ENCODE measurements at regions not wholly inside any gene's neighbourhood (a gene's known extent, or its start where the extent isn't known, plus 50 kb on each side); places are given as distances from the start of the nearest gene placed in this dataset.

DNA sequence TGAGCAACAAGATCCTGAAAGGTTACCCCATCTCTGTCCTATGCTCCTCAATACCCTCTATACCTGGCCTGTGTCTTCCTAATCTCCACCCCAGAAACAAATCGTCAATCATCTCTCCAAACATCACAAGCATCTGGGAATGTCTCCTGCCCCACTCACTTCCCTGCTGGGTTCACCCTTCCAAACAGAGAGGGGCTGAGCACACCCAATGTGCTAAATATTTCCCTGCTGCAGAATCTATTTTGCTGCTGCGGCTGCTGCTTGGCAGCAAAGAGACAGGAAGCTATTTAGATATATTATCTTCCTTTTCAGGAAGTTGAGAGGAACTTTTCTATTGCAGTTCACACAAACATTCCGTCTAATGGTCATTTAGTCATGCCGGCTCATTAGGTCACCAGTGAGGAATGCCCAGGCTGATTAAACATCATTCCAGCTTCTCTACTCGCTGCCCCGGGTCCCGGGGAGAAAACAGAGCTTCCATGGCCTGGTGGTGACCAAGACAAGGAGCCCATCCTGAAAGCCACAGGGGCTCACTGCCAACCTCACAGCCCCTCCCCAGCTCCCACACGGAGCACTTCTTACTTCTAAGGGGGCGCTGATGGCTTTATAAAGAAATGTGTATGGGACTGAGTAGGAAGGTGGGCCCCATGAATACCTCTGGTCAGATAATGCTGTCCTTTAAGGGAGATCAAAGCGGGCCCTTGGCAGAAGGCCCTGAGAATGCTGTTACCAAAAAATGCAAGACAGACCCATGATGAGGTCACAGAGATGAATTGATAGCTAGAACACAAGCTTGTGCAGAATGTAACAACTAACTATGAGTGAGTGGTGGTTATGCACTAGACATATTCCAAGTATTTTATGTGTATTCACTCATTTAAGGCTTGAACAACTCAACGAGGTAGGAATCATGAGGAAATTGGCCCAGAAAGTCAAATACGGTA lies 218.3 kb downstream of the SOX9 start:
- Mint-ChIP-seq H3K27ac (no peak overlapping the region), H3K4me1 (no peaks in the 10 kb centered on the region), H3K36me3 (no peaks in the 10 kb centered on the region), H3K27me3 (no peaks in the 10 kb centered on the region), H3K9me3 (no peaks in the 10 kb centered on the region), H3K4me3 (no peak overlapping the region)
- ATAC-seq (ENCODE audit: low read depth): no peak
- DNase-seq: no peak
- POLR2A ChIA-PET: no interaction called here

GRCh38 chr17:72340836-72341235 lies 220.0 kb downstream of the SOX9 start:
- H3K36me3 Mint-ChIP-seq: no peaks in the 10 kb centered on the region
- no peak overlapping the region for H3K27ac Mint-ChIP-seq
- H3K9me3 Mint-ChIP-seq: no peaks in the 10 kb centered on the region
- no peak for ATAC-seq (ENCODE audit: low read depth)
- H3K27me3 Mint-ChIP-seq: no peaks in the 10 kb centered on the region
- no peak overlapping the region for H3K4me3 Mint-ChIP-seq
- POLR2A ChIA-PET: no interaction called here
- no peak for DNase-seq
- no peaks in the 10 kb centered on the region for H3K4me1 Mint-ChIP-seq

DNA sequence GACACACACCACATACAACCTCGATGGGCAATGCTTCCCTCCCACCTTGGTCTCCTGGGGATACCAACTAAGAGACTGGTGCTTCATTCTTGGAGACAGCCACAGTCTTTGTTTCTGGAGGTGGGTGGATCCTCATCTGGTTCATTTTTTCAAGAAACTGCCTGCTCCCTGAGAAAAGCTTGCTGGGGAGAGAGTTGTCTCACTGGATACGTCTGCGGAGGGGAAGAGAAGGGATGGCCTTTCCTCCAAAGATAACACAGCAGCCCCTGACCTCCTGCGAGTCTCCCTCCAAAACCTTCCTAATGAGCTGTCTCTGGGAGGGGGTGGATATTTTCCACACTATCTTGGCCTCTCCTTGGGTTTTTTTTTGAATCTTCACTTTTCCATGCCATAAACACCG lies 221.2 kb downstream of the SOX9 start:
- Mint-ChIP-seq H3K4me3 (no peak overlapping the region), H3K36me3 (no peaks in the 10 kb centered on the region), H3K27ac (no peak overlapping the region), H3K9me3 (no peaks in the 10 kb centered on the region), H3K27me3 (no peaks in the 10 kb centered on the region), H3K4me1 (no peaks in the 10 kb centered on the region)
- ATAC-seq (ENCODE audit: low read depth) (no peak), DNase-seq (no peak)
- POLR2A ChIA-PET: no interaction called here

DNA sequence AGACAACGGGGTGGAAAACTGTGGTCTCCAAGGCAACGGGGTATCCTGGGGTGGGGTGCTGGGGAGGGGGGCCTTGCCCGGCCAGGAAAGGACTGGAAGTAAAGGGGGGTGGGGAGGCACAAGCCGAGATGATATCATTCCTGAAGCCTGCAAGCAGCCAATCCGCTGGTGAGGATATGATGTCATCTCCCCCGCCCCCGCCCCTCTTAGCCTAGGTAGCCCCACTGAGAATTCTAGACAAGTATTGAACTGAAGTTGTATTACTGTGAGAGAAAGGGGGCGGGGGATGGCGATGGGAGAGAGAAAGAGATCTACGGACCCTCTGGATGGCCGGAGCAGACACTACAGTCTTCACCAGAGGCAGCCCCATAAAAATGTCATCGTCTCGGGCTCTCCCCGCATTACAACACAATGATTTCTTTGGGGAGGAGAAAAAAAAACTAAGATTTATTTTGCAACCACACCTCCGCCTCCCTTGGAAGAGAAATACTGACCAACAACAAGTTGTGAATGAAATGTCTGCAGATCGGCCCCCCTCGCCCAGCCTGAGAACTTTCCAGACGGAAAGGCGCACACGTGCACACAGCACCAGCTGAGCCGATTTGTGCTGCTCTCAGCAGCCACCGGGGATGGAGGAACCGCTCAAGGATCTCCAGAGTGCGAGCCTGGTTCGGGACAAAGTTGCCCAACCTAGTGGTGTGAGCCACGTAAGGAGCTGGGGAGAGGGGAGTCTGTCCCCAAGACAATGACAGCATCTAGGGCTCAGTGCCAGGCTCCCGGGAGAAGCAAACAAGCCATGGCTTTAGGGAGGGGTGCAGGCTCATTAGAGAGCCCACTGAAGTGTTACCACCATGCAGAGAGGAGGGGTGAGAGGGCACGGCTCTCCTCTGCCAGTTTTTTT lies 222.1 kb downstream of the SOX9 start:
- Mint-ChIP-seq H3K4me1 (no peaks in the 10 kb centered on the region), H3K36me3 (no peaks in the 10 kb centered on the region), H3K4me3 (no peak overlapping the region), H3K9me3 (no peaks in the 10 kb centered on the region), H3K27ac (no peak overlapping the region), H3K27me3 (no peaks in the 10 kb centered on the region)
- no peak for DNase-seq
- ATAC-seq (ENCODE audit: low read depth): no peak
- POLR2A ChIA-PET: no interaction called here

GRCh38 chr17:72343911-72344310 lies 223.1 kb downstream of the SOX9 start:
- POLR2A ChIA-PET: no interaction called here
- Mint-ChIP-seq H3K27me3 (no peaks in the 10 kb centered on the region), H3K36me3 (no peaks in the 10 kb centered on the region), H3K4me3 (no peak overlapping the region), H3K9me3 (no peaks in the 10 kb centered on the region), H3K4me1 (no peaks in the 10 kb centered on the region), H3K27ac (no peak overlapping the region)
- ATAC-seq (ENCODE audit: low read depth): no peak
- no peak for DNase-seq

DNA sequence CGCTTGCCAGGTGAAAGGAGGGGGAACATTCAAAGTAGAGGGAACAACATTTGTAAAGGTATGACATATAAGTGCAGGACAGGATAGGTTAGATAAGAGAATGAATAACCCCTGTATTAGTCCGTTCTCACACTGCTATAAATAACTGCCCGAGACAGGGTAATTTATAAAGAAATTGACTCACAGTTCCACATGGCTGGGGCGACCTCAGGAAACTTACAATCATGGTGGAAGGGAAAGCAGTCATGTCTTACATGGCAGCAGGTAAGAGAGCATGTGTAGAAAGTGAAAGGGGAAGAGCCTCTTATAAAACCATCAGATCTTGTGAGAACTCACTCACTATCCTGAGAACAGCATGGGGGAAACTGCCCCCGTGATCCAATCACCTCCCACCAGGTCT lies 223.8 kb downstream of the SOX9 start:
- ATAC-seq (ENCODE audit: low read depth) (no peak), DNase-seq (no peak)
- no peaks in the 10 kb centered on the region for H3K4me1 Mint-ChIP-seq
- no peaks in the 10 kb centered on the region for H3K36me3 Mint-ChIP-seq
- H3K27ac Mint-ChIP-seq: no peak overlapping the region
- H3K27me3 Mint-ChIP-seq: no peaks in the 10 kb centered on the region
- no peaks in the 10 kb centered on the region for H3K9me3 Mint-ChIP-seq
- POLR2A ChIA-PET: no interaction called here
- no peak overlapping the region for H3K4me3 Mint-ChIP-seq

- Mint-ChIP-seq H3K27ac (no peak overlapping the region), H3K36me3 (no peaks in the 10 kb centered on the region), H3K9me3 (no peaks in the 10 kb centered on the region), H3K27me3 (no peaks in the 10 kb centered on the region), H3K4me1 (no peaks in the 10 kb centered on the region), H3K4me3 (no peak overlapping the region)
- ATAC-seq (ENCODE audit: low read depth) (no peak), DNase-seq (no peak)
- POLR2A ChIA-PET: no interaction called here
Observed at GRCh38 chr17:72345088-72345487, 224.3 kb downstream of the SOX9 start.

- no peaks in the 10 kb centered on the region for H3K36me3 Mint-ChIP-seq
- H3K27ac Mint-ChIP-seq: no peak overlapping the region
- POLR2A ChIA-PET: no interaction called here
- no peaks in the 10 kb centered on the region for H3K27me3 Mint-ChIP-seq
- DNase-seq: no peak
- ATAC-seq (ENCODE audit: low read depth): no peak
- H3K9me3 Mint-ChIP-seq: no peaks in the 10 kb centered on the region
- no peak overlapping the region for H3K4me3 Mint-ChIP-seq
- H3K4me1 Mint-ChIP-seq: no peaks in the 10 kb centered on the region
Observed at GRCh38 chr17:72345536-72345935, 224.7 kb downstream of the SOX9 start.

DNA sequence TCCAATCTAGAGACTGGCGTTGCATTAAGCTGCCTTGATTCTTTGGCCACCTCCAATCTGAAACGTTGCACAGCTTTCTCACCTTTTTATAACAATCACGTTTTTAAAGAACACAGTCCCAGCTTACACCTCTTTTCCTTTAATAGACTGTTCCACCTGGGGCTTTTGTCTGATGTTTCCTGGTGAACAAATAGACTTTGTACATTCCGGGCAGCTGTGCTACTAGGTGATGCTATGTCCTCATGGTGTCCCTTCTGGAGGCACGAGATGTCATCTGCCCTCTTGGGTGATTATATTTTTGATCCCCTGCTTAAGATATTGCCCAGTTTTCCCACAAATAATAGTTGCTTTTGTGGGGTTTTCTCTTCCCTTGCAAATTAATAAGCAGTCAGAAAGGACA lies 225.5 kb downstream of the SOX9 start:
- ATAC-seq (ENCODE audit: low read depth): no peak
- POLR2A ChIA-PET: no interaction called here
- H3K4me3 Mint-ChIP-seq: no peak overlapping the region

DNA sequence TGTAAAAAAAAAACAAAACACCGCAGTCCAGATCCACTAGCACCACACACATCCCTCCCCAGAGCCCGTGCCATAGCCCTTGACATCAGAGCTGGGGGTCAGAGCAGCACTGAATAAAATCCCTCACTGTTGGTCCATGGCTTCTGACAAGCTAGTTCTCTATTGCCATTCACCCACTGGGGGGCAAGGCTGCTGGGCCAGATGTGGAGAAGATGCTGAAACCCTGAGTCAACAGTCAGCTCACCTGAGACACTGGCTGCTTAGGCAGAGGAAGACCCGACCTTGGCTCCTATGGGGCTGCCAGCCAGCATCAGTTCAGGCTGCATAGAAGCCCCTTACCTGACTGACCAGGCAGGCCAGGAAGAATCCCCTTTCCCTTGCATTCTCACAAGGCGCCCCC lies 228.2 kb downstream of the SOX9 start:
- DNase-seq (no peak), ATAC-seq (ENCODE audit: low read depth) (no peak)
- Mint-ChIP-seq H3K4me1 (no peaks in the 10 kb centered on the region), H3K9me3 (peaks cover 2% of the 10 kb centered on the region), H3K27ac (no peak overlapping the region), H3K4me3 (no peak overlapping the region), H3K27me3 (peaks cover 7% of the 10 kb centered on the region), H3K36me3 (no peaks in the 10 kb centered on the region)
- POLR2A ChIA-PET: no interaction called here

More for the DNA sequence above, 225.5 kb downstream of the SOX9 start:
- DNase-seq: no peak
- Mint-ChIP-seq H3K27ac (no peak overlapping the region), H3K36me3 (no peaks in the 10 kb centered on the region), H3K4me1 (no peaks in the 10 kb centered on the region), H3K27me3 (no peaks in the 10 kb centered on the region), H3K9me3 (no peaks in the 10 kb centered on the region)

GRCh38 chr17:72349491-72349995 lies 228.7 kb downstream of the SOX9 start:
- H3K27me3 Mint-ChIP-seq: peaks cover 7% of the 10 kb centered on the region
- H3K36me3 Mint-ChIP-seq: no peaks in the 10 kb centered on the region
- H3K4me3 Mint-ChIP-seq: no peak overlapping the region
- H3K4me1 Mint-ChIP-seq: no peaks in the 10 kb centered on the region
- no peak overlapping the region for H3K27ac Mint-ChIP-seq
- DNase-seq (no peak), ATAC-seq (ENCODE audit: low read depth) (no peak)
- peaks cover 3% of the 10 kb centered on the region for H3K9me3 Mint-ChIP-seq
- POLR2A ChIA-PET: no interaction called here

DNA sequence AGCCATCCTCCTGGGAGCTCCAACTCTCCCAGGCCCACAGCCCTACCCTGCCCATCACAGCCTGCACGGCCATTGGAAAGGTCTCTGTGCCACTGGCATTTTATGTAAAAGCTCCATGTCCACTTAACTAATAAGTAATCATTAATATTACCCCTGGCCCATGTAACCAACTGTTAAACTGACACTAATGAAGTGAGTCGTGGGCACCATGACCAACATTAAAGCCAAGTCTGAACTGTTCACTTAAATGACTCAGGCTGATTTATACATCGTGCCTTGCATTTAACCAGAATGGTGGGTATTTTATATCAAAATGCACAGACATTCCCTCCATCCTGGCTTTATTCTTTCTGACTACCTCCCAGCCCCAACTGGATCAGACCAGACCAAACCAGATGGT lies 229.3 kb downstream of the SOX9 start:
- Mint-ChIP-seq H3K9me3 (peaks cover 3% of the 10 kb centered on the region), H3K27me3 (peaks cover 7% of the 10 kb centered on the region), H3K36me3 (no peaks in the 10 kb centered on the region), H3K4me1 (no peaks in the 10 kb centered on the region), H3K4me3 (no peak overlapping the region), H3K27ac (no peak overlapping the region)
- ATAC-seq (ENCODE audit: low read depth) (no peak), DNase-seq (no peak)
- POLR2A ChIA-PET: no interaction called here

DNA sequence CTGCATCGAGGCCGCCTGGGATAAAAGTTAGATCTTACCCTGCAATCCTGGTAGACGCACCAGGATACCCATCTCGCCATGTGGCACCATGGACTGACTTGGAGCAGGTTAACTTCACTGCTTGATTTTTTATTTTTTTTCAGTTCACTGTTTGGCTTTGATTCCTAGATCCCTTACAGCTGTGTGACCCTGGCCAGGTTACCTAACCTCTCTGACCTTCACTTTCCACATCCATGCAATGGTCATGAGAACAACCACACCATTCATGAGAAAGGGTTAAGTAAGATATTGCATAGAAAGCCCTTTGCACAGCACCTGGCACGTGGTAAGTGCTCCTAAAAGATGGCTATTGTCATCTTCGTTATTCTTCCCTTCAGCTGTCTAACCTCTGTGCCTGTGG lies 230.5 kb downstream of the SOX9 start:
- ATAC-seq (ENCODE audit: low read depth): no peak
- Mint-ChIP-seq H3K4me3 (no peak overlapping the region), H3K27me3 (peaks cover 7% of the 10 kb centered on the region), H3K27ac (no peak overlapping the region), H3K36me3 (no peaks in the 10 kb centered on the region), H3K4me1 (no peaks in the 10 kb centered on the region), H3K9me3 (peaks cover 6% of the 10 kb centered on the region)
- DNase-seq: no peak
- POLR2A ChIA-PET: no interaction called here

GRCh38 chr17:72351884-72352346 lies 231.1 kb downstream of the SOX9 start:
- DNase-seq (no peak), ATAC-seq (ENCODE audit: low read depth) (no peak)
- Mint-ChIP-seq H3K9me3 (peaks cover 6% of the 10 kb centered on the region), H3K27me3 (peaks cover 7% of the 10 kb centered on the region), H3K4me3 (no peak overlapping the region), H3K27ac (no peak overlapping the region), H3K4me1 (no peaks in the 10 kb centered on the region), H3K36me3 (no peaks in the 10 kb centered on the region)
- POLR2A ChIA-PET: no interaction called here
